IPS-NIHi7 (cell line): ENCODE measurements at regions not wholly inside any gene's neighbourhood (a gene's known extent, or its start where the extent isn't known, plus 50 kb on each side); places are given as distances from the start of the nearest gene placed in this dataset.

Source experiments
- DNase-seq: peaks from one replicate; pipeline ENCODE4 v3.0.0; 2012; ENCODE audit warnings: mixed read lengths; ENCODE audit errors: extremely low spot score

GRCh38 chr5:85823462-85824426 is 794.0 kb upstream of the COX7C start:
- peak; percentile 8 for DNase-seq

GRCh38 chr5:85838781-85839180 is 779.0 kb upstream of the COX7C start:
- no peak for DNase-seq

- DNase-seq, result no peak
Observed at GRCh38 chr5:85841653-85842052, 776.1 kb upstream of the COX7C start.

GRCh38 chr5:85843535-85843934 is 774.2 kb upstream of the COX7C start:
- DNase-seq, result no peak

GRCh38 chr5:85849411-85849810 is 768.3 kb upstream of the COX7C start:
- DNase-seq, result no peak

GRCh38 chr5:85865296-85865695 is 752.4 kb upstream of the COX7C start:
- DNase-seq, result no peak

GRCh38 chr5:85868070-85868469 is 749.7 kb upstream of the COX7C start:
- DNase-seq, result no peak

- no peak for DNase-seq
Observed at GRCh38 chr5:85893996-85894395, 723.7 kb upstream of the COX7C start.

- DNase-seq, result no peak
Observed at GRCh38 chr5:85896514-85896913, 721.2 kb upstream of the COX7C start.

- no peak for DNase-seq
Observed at GRCh38 chr5:85906460-85906859, 711.3 kb upstream of the COX7C start.

GRCh38 chr5:85910335-85910734 is 707.4 kb upstream of the COX7C start:
- DNase-seq, result no peak

GRCh38 chr5:85920984-85921383 is 696.8 kb upstream of the COX7C start:
- DNase-seq, result no peak

GRCh38 chr5:85921590-85921989 is 696.2 kb upstream of the COX7C start:
- peak; percentile 20 for DNase-seq

GRCh38 chr5:85927632-85928031 is 690.1 kb upstream of the COX7C start:
- no peak for DNase-seq

- DNase-seq, result no peak
Observed at GRCh38 chr5:85929713-85930112, 688.0 kb upstream of the COX7C start.

- no peak for DNase-seq
Observed at GRCh38 chr5:85931220-85931619, 686.5 kb upstream of the COX7C start.

- no peak for DNase-seq
Observed at GRCh38 chr5:85938201-85938600, 679.5 kb upstream of the COX7C start.

GRCh38 chr5:85951707-85952210 is 666.0 kb upstream of the COX7C start:
- DNase-seq, result no peak

- DNase-seq, result no peak
Observed at GRCh38 chr5:85952680-85953079, 665.1 kb upstream of the COX7C start.

GRCh38 chr5:85967681-85968080 is 650.1 kb upstream of the COX7C start:
- DNase-seq, result no peak

GRCh38 chr5:85972539-85972938 is 645.2 kb upstream of the COX7C start:
- DNase-seq, result no peak

GRCh38 chr5:85985167-85985566 is 632.6 kb upstream of the COX7C start:
- no peak for DNase-seq

GRCh38 chr5:85990998-85991397 is 626.7 kb upstream of the COX7C start:
- no peak for DNase-seq
